Gastrocnemius medialis (tissue), 4 donors: ENCODE measurements at regions not wholly inside any gene's neighbourhood (a gene's known extent, or its start where the extent isn't known, plus 50 kb on each side); places are given as distances from the start of the nearest gene placed in this dataset.

Experiments
- ATAC-seq, 2 donors: fragments of 150-250 bp; one replicate each; pipeline ENCODE4 v1.9.1; 2016
- DNase-seq, 2 donors: peaks; one replicate each; pipeline ENCODE4 v3.0.0-alpha.2; 2019
- H3K27ac ChIP-seq, 4 donors: fragments of 200-600 bp; sonication (generic); 1 replicate in 1 of 4; 2 replicates in 3 of 4; pipeline ENCODE4 v1.5.1; 2016 to 2018; ENCODE audit warnings: mild to moderate bottlenecking in 2 of 4, moderate library complexity in 1 of 4
- H3K27me3 ChIP-seq, 3 donors: fragments of 200-600 bp; sonication (generic) in 2 of 3; 1 replicate in 1 of 3; 2 replicates in 2 of 3; pipeline versions ENCODE4 v1.5.1 to v1.6.0; 2016 to 2019; ENCODE audit warnings: mild to moderate bottlenecking in 1 of 3, moderate library complexity in 1 of 3
- H3K36me3 ChIP-seq, 2 donors: fragments of 200-600 bp; sonication (generic) in 1 of 2; one replicate each; pipeline ENCODE4 v1.5.1; 2017 to 2018
- H3K4me1 ChIP-seq, 2 donors: fragments of 200-600 bp; sonication (generic) in 1 of 2; one replicate each; pipeline ENCODE4 v1.5.1; 2016 to 2017; ENCODE audit warnings: mild to moderate bottlenecking in 2 of 2
- H3K4me3 ChIP-seq, 4 donors: fragments of 200-600 bp; sonication (generic) in 3 of 4; 1 replicate in 1 of 4; 2 replicates in 3 of 4; pipeline ENCODE4 v1.5.1; 2016 to 2019; ENCODE audit warnings: mild to moderate bottlenecking in 2 of 4
- H3K9me3 ChIP-seq, 3 donors: fragments of 200-600 bp; sonication (generic) in 2 of 3; 1 replicate in 1 of 3; 2 replicates in 2 of 3; pipeline ENCODE4 v1.5.1; 2016 to 2019
- CTCF ChIP-seq, 5 experiments: fragments of 450-650 bp in 3 of 5; fragments of 200-600 bp in 2 of 5; sonication (generic) in 2 of 5; IDR thresholded peaks in 4 of 5; conservative IDR thresholded peaks in 1 of 5; 1 replicate in 4 of 5; 2 replicates in 1 of 5; pipeline ENCODE4 v1.5.1; 2016 to 2019; ENCODE audit warnings: antibody characterized with exemption in 5 of 5, mild to moderate bottlenecking in 3 of 5, moderate library complexity in 3 of 5
- POLR2A ChIP-seq, 2 donors: fragments of 450-650 bp; IDR thresholded peaks; one replicate each; pipeline ENCODE4 v1.6.1; 2017; ENCODE audit warnings: antibody characterized with exemption in 2 of 2, mild to moderate bottlenecking in 2 of 2, moderate library complexity in 2 of 2
- in situ Hi-C, 4 donors: fragments of 200-750 bp; cut with MboI; loops; one replicate each; pipeline versions ENCODE4 v1.15.0 to v1.8.0; 2017; ENCODE audit warnings: low sequenced_read_pairs in 4 of 4
- intact Hi-C: fragments of 100-400 bp; cut with DNase I; formaldehyde crosslinking; loops from one replicate; pipeline ENCODE4 v1.15.1; 2023; ENCODE audit warnings: low total_unique reads

GRCh38 chr5:173670130-173670651 lies 53.7 kb upstream of the BOD1 start:
- TF ChIP-seq POLR2A (IDR thresholded peaks at IDR 0.05) = no peak
- TF ChIP-seq CTCF (IDR thresholded peaks at IDR 0.05 in 4 of 5, conservative IDR thresholded peaks at IDR 0.05 in 1 of 5) = no peak
- in situ Hi-C loops (no loop called here), intact Hi-C loops (loop anchor here (5.0 to 10.0 kb wide), 5 partner anchors 217 to 895 kb away; partner anchors contain the start of genes CPEB4 and DUSP1)
- DNase-seq = no peak
- peaks cover 35 to 39% of the 10 kb centered on the region in 2 donors for H3K4me1 ChIP-seq
- peak in 1 of 2 donors; percentile 19 for ATAC-seq
- H3K27ac ChIP-seq = peak overlapping the region; percentile 87 to 91 (median 88)
- H3K36me3 ChIP-seq = no peaks in the 10 kb centered on the region
- no peaks in the 10 kb centered on the region for H3K9me3 ChIP-seq
- H3K4me3 ChIP-seq = peak overlapping the region in 1 of 4 donors; percentile 40
- H3K27me3 ChIP-seq = no peaks in the 10 kb centered on the region

GRCh38 chr5:173670791-173671120 lies 54.3 kb upstream of the BOD1 start:
- DNase-seq = no peak
- no peaks in the 10 kb centered on the region for H3K9me3 ChIP-seq
- peaks cover 35 to 44% of the 10 kb centered on the region in 2 donors for H3K4me1 ChIP-seq
- ATAC-seq = peak; percentile 40 to 52
- in situ Hi-C loops (no loop called here), intact Hi-C loops (loop anchor here (1.0 to 10.0 kb wide), 7 partner anchors 83 to 896 kb away; partner anchors contain the start of genes CPEB4 and DUSP1)
- peak overlapping the region; percentile 32 to 48 (median 44) for H3K4me3 ChIP-seq
- no peaks in the 10 kb centered on the region for H3K36me3 ChIP-seq
- H3K27ac ChIP-seq = peak overlapping the region; percentile 87 to 91 (median 88)
- no peaks in the 10 kb centered on the region for H3K27me3 ChIP-seq
- no peak for TF ChIP-seq POLR2A (IDR thresholded peaks at IDR 0.05)
- TF ChIP-seq CTCF (IDR thresholded peaks at IDR 0.05 in 4 of 5, conservative IDR thresholded peaks at IDR 0.05 in 1 of 5) = no peak

GRCh38 chr5:173671121-173671949 lies 54.9 kb upstream of the BOD1 start:
- no peaks in the 10 kb centered on the region for H3K27me3 ChIP-seq
- DNase-seq (peak; percentile 92 to 97), ATAC-seq (peak; percentile 85 to 88)
- H3K4me1 ChIP-seq = peaks cover 35 to 44% of the 10 kb centered on the region in 2 donors
- no peaks in the 10 kb centered on the region for H3K36me3 ChIP-seq
- H3K9me3 ChIP-seq = no peaks in the 10 kb centered on the region
- peak overlapping the region; percentile 32 to 48 (median 44) for H3K4me3 ChIP-seq
- in situ Hi-C loops (no loop called here), intact Hi-C loops (loop anchor here (1.0 to 10.0 kb wide), 7 partner anchors 82 to 897 kb away; partner anchors contain the start of genes CPEB4 and DUSP1)
- peak overlapping the region; percentile 87 to 91 (median 88) for H3K27ac ChIP-seq
- TF ChIP-seq POLR2A (IDR thresholded peaks at IDR 0.05) (peak; percentile 66 to 67), CTCF (IDR thresholded peaks at IDR 0.05 in 4 of 5, conservative IDR thresholded peaks at IDR 0.05 in 1 of 5) (no peak)

DNA sequence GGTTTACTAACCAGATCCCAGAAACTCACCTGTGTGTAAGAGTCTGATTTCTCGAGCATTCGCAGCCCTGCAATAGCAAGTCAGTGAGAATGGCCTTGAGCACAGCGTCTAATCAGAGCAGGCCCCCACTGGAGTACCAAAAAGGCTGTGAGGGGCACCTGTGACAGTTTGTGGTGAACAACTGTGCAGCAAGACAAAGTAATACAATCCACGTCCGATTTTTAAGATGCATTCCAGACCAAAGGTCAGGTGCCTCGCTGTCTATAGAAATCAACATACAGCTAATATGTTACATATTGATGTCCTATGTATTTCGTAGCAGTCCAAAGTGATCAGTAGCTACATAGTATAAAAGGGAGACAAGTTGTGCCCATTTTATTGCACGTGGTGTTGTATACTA lies 55.7 kb upstream of the BOD1 start:
- ATAC-seq = no peak
- TF ChIP-seq POLR2A (IDR thresholded peaks at IDR 0.05) (no peak), CTCF (IDR thresholded peaks at IDR 0.05 in 4 of 5, conservative IDR thresholded peaks at IDR 0.05 in 1 of 5) (no peak)
- Histone ChIP-seq H3K27me3 (no peaks in the 10 kb centered on the region), H3K4me1 (peaks cover 35 to 44% of the 10 kb centered on the region in 2 donors), H3K36me3 (no peaks in the 10 kb centered on the region), H3K4me3 (no peak overlapping the region), H3K9me3 (no peaks in the 10 kb centered on the region), H3K27ac (peak overlapping the region; percentile 87 to 91 (median 88))
- intact Hi-C loops = loop anchor here (2.0 to 10.0 kb wide), 6 partner anchors 35 to 897 kb away; partner anchors contain the start of genes CPEB4 and DUSP1
- DNase-seq = no peak
- in situ Hi-C loops = no loop called here
